Mucosa of descending colon (tissue), 3 donors: ENCODE measurements at regions not wholly inside any gene's neighbourhood (a gene's known extent, or its start where the extent isn't known, plus 50 kb on each side); places are given as distances from the start of the nearest gene placed in this dataset.
"Not testable (repeated sequence)": the region's sequence is repeated elsewhere in the genome, so short reads cannot be mapped to it uniquely, and the experiment has no call there.

Experiments used
- ATAC-seq: fragments of 200-7000 bp; cut with Tn5 transposase; one replicate; pipeline ENCODE4 v1.9.1; 2020; ENCODE audit warnings: mild to moderate bottlenecking, moderate library complexity
- DNase-seq, 3 donors: peaks; one replicate each; pipeline ENCODE4 v3.0.0-alpha.2; 2020
- H3K36me3 ChIP-seq: fragments of 200-600 bp; one replicate; pipeline ENCODE4 v1.8.0; 2021; ENCODE audit warnings: low read depth, mild to moderate bottlenecking
- H3K4me1 ChIP-seq: fragments of 200-600 bp; one replicate; pipeline ENCODE4 v1.8.0; 2021; ENCODE audit warnings: low read depth, mild to moderate bottlenecking
- H3K4me3 ChIP-seq: fragments of 200-600 bp; one replicate; pipeline ENCODE4 v1.8.0; 2021; ENCODE audit warnings: mild to moderate bottlenecking
- H3K9me3 ChIP-seq: fragments of 200-600 bp; one replicate; pipeline ENCODE4 v1.8.0; 2021; ENCODE audit warnings: mild to moderate bottlenecking
- CTCF ChIP-seq: fragments of 200-600 bp; IDR thresholded peaks from one replicate; pipeline ENCODE4 v1.8.0; 2022; ENCODE audit warnings: antibody characterized with exemption, mild to moderate bottlenecking
- intact Hi-C, 2 donors: fragments of 100-400 bp; cut with DNase I in 1 of 2; cut with micrococcal nuclease in 1 of 2; formaldehyde crosslinking; loops; one replicate each; pipeline versions ENCODE4 v1.11.0 to v1.11.1; 2022; cut with DNase I, micrococcal nuclease
- donor health status: DM: no; HTN: no; CAD: no; lungs with moderate emphysema.
- donor health status: DM: no; HTN: no; CAD: no.
- donor health status: DM: no; HTN: yes; CAD: no.

- TF ChIP-seq CTCF, result no peak
- H3K4me1 ChIP-seq, result no peaks in the 10 kb centered on the region
- ATAC-seq (no peak), DNase-seq (no peak)
- H3K36me3 ChIP-seq, result no peaks in the 10 kb centered on the region
- H3K4me3 ChIP-seq, result no peak overlapping the region
- H3K9me3 ChIP-seq, result no peaks in the 10 kb centered on the region
- intact Hi-C loops, result no loop called here
Measured at GRCh38 chr7:17581301-17581700, 282.8 kb downstream of the AHR start.

GRCh38 chr7:17582696-17583095, 284.2 kb downstream of the AHR start:
- intact Hi-C loops, H3K4me3 ChIP-seq, ATAC-seq, H3K36me3 ChIP-seq, DNase-seq, H3K4me1 ChIP-seq, H3K9me3 ChIP-seq: not testable (repeated sequence)

- Histone ChIP-seq H3K4me1 (no peaks in the 10 kb centered on the region), H3K4me3 (no peak overlapping the region), H3K9me3 (no peaks in the 10 kb centered on the region), H3K36me3 (no peaks in the 10 kb centered on the region)
- no peak for TF ChIP-seq CTCF
- ATAC-seq (no peak), DNase-seq (no peak)
- intact Hi-C loops, result no loop called here
Measured at GRCh38 chr7:17583786-17584185, 285.3 kb downstream of the AHR start.

- Histone ChIP-seq H3K36me3 (no peaks in the 10 kb centered on the region), H3K4me3 (no peak overlapping the region), H3K9me3 (no peaks in the 10 kb centered on the region), H3K4me1 (no peaks in the 10 kb centered on the region)
- intact Hi-C loops, result no loop called here
- ATAC-seq (no peak), DNase-seq (no peak)
- no peak for TF ChIP-seq CTCF
Measured at GRCh38 chr7:17584822-17585221, 286.4 kb downstream of the AHR start.

GRCh38 chr7:17586711-17587110, 288.3 kb downstream of the AHR start:
- Histone ChIP-seq H3K4me3 (no peak overlapping the region), H3K4me1 (no peaks in the 10 kb centered on the region), H3K9me3 (no peaks in the 10 kb centered on the region), H3K36me3 (no peaks in the 10 kb centered on the region)
- no peak for DNase-seq
- ATAC-seq, result no peak
- TF ChIP-seq CTCF, result no peak
- intact Hi-C loops, result no loop called here

- H3K36me3 ChIP-seq, result no peaks in the 10 kb centered on the region
- no peak for TF ChIP-seq CTCF
- H3K4me3 ChIP-seq, result no peak overlapping the region
- intact Hi-C loops, result no loop called here
- no peaks in the 10 kb centered on the region for H3K4me1 ChIP-seq
- H3K9me3 ChIP-seq, result no peaks in the 10 kb centered on the region
- DNase-seq (no peak), ATAC-seq (peak; percentile 85)
Measured at GRCh38 chr7:17588730-17589129, 290.3 kb downstream of the AHR start.
